ENCODE measurements at regions not wholly inside any gene's neighbourhood (a gene's known extent, or its start where the extent isn't known, plus 50 kb on each side); places are given as distances from the start of the nearest gene placed in this dataset.
"Not testable (repeated sequence)": the region's sequence is repeated elsewhere in the genome, so short reads cannot be mapped to it uniquely, and the experiment has no call there.

- DNase-seq (ENCODE audit: low read depth in 3 of 3, low spot score in 2 of 3): no peak
Measured at GRCh38 chr13:111491659-111492058, 171.2 kb downstream of the TEX29 start.

DNA sequence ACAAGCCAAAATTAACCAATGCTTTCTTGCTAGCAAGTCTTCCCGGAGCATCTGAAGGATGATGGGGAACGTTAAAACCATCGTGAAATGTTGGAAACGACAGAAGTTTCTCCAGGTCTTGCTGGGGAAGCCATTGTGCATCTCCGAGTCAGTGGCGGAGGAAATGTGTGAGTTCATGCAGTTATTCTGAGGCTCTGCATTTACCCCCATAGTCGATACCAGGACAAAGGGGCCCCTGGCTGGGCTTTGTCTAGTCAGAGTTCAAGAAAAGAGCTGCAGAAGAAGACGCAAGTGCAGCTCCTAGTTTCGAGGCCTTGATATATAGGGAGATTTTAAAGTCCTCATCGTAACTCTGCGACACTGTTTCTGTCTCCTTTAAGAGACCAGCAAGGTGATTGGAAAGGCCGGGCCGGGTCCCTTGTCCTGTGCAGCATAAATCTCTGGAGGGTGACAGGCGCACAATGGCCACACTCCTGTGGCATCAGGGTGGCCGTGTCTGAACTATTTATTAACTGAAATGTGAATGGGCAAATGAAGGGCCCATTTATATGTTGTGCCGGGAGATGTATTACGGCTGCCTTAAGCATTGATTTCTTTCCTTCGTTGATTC, 172.0 kb downstream of the TEX29 start:
- DNase-seq (ENCODE audit: low read depth in 3 of 3, low spot score in 2 of 3): no peak

- DNase-seq (ENCODE audit: low read depth in 3 of 3, low spot score in 2 of 3): no peak
Measured at GRCh38 chr13:111492958-111493357, 172.5 kb downstream of the TEX29 start.

DNA sequence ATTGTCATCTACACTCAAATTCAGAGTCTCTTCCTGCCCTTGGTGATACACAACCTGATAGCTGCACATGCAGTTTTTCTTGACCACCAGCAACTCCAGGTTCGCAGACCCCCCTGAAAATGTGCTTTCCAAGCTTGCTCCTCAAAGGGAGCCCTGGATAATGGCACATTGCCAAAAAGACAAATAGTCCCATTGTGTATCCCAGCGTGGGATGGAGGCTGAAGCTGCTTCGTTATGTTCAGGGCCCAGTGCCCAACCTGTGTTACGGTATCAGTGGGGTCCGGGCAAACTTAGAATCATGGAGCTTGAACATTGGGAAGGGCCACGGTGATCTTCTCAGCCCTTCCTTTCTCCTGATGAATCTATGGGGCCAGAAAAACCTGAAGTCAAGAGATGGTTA, 173.0 kb downstream of the TEX29 start:
- DNase-seq (ENCODE audit: low read depth in 3 of 3, low spot score in 2 of 3): no peak

DNA sequence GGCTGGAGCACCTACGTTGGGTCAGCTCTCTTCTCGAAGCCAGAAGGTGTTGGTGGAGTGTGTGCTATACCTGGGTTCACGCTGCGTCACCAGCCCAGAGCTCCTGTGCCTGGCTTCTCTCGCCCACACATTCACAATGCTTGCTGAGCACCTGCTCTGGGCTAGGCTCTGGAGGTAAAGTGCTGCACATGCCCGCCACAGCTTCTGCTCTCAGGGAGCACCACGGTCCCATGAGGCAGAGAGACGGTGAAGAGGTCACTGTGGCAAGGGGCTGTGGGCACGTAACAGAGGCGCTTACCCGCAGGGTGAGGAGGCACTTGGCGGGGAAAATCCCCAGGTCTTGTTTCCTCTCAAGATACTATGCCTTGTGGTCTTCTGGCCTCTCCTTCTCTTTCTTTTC, 174.2 kb downstream of the TEX29 start:
- no peak for DNase-seq (ENCODE audit: low read depth in 3 of 3, low spot score in 2 of 3)

- DNase-seq (ENCODE audit: low read depth in 3 of 3, low spot score in 2 of 3): not testable (repeated sequence)
Measured at GRCh38 chr13:111501596-111502535, 181.4 kb downstream of the TEX29 start.

GRCh38 chr13:111502957-111503356, 182.5 kb downstream of the TEX29 start:
- no peak for DNase-seq (ENCODE audit: low read depth in 3 of 3, low spot score in 2 of 3)

GRCh38 chr13:111503376-111503775, 182.9 kb downstream of the TEX29 start:
- no peak for DNase-seq (ENCODE audit: low read depth in 3 of 3, low spot score in 2 of 3)

DNA sequence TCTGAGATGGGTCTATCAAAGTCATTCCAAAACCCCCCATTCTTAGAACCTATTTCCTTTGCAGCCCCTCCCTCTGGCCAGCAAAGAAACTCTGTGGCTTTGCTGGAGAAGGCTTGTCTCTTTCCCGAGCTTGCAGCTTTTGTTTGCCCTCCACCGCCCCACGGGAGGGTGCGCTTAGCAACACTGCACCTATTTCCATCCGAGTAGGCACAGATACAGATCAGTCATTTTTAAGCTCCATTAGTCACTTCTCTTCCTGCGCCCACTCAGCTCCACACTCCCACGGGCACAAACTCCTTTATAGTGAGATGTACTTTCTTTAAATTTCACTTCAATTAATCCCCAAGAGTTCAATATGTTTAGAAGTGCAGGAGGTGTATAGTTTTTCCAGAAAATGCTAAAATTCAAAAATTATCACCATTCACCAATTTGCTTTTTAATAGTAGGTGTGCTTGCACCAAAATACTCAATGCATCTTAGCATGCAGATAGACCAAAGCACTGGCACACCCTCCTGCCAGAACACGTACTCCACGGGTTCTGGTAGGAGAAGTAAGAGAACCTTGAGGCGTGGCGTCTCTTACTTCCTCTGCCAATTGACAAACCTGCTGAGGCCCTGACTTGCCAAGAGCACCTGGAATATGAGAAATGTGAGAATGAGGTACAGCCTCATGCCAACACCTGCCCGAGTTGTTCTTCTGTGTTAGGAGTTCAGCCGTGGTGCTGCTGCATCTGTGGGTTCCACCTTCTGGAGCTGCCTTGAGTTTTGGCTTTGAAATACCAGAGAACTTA, 183.7 kb downstream of the TEX29 start:
- DNase-seq (ENCODE audit: low read depth in 3 of 3, low spot score in 2 of 3): no peak

GRCh38 chr13:111505175-111505777, 184.8 kb downstream of the TEX29 start:
- DNase-seq (ENCODE audit: low read depth in 3 of 3, low spot score in 2 of 3): no peak

DNA sequence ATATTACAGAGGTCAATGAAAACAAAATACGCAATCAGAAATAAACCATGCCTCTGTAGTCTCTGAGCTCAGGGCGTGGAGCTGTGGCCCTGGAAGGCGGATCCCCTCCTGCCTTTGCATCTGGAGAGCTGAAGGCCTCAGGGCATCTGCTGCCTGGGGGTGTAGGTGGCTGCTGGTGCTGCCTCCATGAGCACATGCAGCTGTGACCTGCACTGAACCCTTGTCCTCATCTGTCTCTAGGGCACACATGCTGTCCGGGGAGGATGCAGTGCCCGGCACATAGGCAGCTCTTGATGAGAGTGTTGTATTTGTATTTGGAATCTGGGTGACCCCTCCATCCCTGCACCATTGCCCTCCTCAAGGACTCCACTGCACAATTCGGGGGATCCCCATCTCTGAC, 185.7 kb downstream of the TEX29 start:
- DNase-seq (ENCODE audit: low read depth in 3 of 3, low spot score in 2 of 3): no peak

- no peak for DNase-seq (ENCODE audit: low read depth in 3 of 3, low spot score in 2 of 3)
Measured at GRCh38 chr13:111506621-111507020, 186.2 kb downstream of the TEX29 start.

DNA sequence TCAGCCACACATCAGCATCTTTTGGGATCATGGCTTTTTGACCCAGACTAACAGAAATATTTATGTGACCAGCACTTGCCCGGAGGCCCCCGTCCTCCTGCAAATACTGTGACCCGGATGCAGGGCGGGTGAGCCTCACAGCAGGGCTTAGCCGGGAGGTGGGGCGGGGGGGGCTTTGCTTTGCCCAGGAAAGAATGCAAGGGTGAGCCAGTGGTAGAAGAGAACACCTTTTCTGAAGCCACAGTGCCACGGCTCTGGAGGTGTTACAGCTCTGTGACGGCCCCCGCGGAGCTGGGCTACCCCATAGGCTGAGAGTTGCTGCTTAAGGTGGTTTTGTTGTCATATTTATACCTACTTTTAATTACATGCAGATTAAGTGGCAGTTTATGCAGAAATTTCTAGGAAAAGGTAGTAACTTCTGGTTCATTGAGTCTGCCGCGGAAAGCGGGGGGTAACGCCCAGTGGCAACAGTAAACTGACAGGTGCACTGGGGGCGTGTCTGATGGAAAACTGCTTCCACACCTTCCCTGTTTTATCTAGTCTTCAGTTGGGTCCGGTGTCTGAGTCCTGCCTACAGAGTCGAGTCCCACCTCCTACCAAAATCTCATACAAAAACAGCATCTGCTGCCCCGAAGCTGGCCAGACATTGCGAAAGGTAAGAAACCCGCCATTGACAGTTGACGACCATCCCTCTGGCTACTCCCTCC, 187.9 kb downstream of the TEX29 start:
- DNase-seq (ENCODE audit: low read depth in 3 of 3, low spot score in 2 of 3): no peak

DNA sequence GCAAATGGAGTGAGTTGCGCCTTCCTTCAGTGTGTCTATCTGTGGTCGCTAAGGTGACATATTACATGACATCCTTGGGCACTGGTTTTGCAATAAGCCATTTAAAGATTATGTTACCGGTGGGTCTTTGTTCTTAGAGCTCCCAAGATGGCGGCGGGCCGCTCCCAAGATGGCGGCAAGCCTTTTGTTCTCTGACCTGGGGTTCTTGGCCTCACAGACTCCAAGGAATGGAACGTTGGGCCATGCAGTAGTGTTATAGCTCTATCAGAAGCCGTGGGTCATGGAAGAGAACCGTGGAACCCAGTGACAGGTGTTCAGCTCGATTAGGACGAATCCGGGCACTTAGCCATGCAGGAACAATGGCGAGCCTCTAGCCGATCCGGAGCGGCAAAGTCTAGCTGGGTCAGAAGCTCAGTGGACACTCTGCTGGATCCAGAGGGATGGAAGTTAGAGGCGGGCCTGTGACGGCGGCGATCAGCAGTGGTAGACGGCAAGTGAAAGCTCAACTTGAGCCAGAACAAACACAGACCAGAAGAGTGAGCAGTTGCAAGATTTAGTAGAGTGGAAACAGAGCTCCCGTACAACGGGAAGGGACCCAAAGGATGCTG, 188.6 kb downstream of the TEX29 start:
- no peak for DNase-seq (ENCODE audit: low read depth in 3 of 3, low spot score in 2 of 3)

DNA sequence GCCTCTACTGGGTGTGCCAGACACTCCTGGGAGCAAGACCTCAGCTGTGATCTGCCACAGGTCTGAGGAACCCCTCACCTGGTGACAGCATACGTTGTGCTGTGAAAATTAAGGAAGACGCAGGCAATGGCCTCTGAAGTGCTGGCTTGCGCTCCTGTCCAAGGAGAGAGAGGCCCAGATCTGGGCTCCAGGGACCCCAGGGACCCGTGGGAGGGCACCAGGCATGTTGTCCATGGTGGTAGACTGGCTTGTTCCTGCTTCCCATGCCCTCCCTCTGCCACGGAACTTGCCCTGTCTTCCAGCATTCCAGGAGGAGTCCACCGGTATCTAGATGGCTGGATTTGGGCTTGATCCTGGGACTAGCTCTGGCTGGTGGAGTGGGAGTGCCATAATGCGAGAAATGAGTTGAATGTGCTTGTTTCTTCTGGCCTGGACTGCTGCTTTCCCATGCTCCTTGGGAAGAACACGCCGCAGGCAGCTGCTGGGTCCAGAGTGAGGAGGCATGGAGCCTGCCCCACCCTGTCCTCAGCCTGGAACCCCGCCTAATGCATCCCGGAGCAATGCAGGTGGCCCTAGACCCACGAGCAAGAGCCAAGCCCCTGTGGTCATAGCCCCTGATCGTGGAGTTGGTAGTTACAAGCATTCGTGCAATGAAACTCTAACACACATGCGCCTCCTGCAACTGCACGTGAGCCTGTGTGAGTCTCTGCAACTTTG, 190.2 kb downstream of the TEX29 start:
- DNase-seq (ENCODE audit: low read depth in 3 of 3, low spot score in 2 of 3): no peak

GRCh38 chr13:111511219-111511732, 190.8 kb downstream of the TEX29 start:
- no peak for DNase-seq (ENCODE audit: low read depth in 3 of 3, low spot score in 2 of 3)

DNA sequence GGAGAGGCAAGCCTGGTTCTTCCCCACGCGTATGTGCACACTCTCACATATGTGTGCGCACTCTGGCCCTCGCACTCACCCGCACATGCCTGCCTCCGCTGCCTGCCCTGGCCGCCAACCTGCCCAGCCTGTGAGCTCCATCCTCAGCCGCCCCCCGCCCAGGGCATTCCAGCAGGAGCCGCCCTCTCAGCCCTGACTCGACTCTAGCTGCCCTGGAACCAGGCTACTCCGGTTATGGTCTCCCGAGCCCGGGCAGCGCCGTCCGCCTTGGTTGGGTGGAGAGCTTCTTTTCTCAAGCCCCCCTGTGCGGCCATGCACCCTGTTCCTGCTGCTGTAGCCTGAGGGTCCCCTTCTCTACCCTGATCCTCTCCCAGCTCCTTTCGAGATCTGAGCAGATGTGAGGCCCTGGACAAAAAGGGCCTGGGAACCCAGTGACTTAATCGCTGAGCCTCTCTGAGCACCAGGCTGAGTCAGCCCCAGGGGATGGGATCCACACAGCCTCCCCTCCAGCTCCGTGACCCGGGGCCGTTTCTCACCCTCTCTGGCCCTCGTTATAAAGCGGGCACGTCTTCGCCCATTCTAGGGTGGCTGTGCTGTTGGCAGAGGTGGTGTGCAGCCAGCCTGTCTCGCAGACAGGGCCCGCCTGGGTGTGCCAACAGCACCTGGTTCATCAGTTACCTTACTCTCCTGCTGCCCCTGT, 191.5 kb downstream of the TEX29 start:
- DNase-seq (ENCODE audit: low read depth in 3 of 3, low spot score in 2 of 3): no peak

- no peak for DNase-seq (ENCODE audit: low read depth in 3 of 3, low spot score in 2 of 3)
Measured at GRCh38 chr13:111512707-111513106, 192.3 kb downstream of the TEX29 start.
